Astrocyte of the cerebellum (primary cell): ENCODE measurements at regions not wholly inside any gene's neighbourhood (a gene's known extent, or its start where the extent isn't known, plus 50 kb on each side); places are given as distances from the start of the nearest gene placed in this dataset.

ENCODE experiments used
- DNase-seq: peaks from one replicate; pipeline ENCODE4 v3.0.0-alpha.2; 2011; ENCODE audit warnings: low read depth
- H3K4me3 ChIP-seq: 2 replicates; pipeline ENCODE4 v1.5.1; 2011; ENCODE audit warnings: mild to moderate bottlenecking, low read depth, low read length, moderate library complexity
- in situ Hi-C: cut with HindIII; loops from 2 replicates; pipeline ENCODE4 v1.10.0; 2017; ENCODE audit warnings: low sequenced_read_pairs
- TF ChIP-seq, protein P1 (sequence below): IDR thresholded peaks from 2 replicates; pipeline ENCODE4 v1.5.1; 2012; ENCODE audit warnings: low read length, low read depth, moderate library complexity, mild to moderate bottlenecking; ENCODE audit errors: missing control alignments

DNA sequence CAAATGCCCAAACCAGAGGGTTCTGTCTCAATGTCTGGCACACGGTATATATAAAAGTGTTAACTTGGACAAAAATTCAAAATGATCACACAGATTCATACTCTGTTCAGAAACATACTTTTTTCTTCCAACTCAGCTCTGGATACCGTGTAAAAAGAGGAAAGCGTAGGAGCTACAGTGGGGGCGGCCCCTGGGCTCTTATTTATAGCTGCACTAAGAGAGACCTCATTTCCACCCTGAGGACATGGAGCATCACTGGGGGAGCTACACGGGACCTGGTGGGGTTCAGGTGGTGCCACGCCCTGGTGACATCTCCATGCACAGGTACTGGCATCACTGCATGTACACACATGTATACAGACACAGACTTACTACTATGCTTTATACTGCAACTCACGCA is 185.9 kb upstream of the FOXQ1 start:
- in situ Hi-C loops: no loop called here

DNA sequence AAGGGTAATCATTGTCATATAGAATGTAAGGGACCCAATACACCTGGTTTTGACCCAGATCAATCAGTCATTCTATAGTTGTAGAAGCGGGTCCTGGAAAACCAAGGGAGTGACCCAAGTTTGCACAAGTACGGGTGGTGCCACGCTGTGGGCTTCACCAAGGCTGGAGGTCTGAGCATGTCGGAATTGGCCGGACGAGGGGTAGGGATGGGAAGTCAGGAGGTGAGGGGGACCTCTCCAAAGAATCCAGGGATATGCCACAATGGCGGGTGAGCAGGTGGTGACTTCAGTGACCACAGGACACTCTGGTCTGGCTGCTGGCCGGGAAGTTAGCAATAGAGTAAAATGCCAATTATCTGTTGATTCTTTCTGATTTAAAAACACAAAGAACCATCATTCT is 186.6 kb upstream of the FOXQ1 start:
- in situ Hi-C loops: no loop called here
- H3K4me3 ChIP-seq: no peak overlapping the region

More for the DNA sequence above, 185.9 kb upstream of the FOXQ1 start:
- TF ChIP-seq, protein P1, sequence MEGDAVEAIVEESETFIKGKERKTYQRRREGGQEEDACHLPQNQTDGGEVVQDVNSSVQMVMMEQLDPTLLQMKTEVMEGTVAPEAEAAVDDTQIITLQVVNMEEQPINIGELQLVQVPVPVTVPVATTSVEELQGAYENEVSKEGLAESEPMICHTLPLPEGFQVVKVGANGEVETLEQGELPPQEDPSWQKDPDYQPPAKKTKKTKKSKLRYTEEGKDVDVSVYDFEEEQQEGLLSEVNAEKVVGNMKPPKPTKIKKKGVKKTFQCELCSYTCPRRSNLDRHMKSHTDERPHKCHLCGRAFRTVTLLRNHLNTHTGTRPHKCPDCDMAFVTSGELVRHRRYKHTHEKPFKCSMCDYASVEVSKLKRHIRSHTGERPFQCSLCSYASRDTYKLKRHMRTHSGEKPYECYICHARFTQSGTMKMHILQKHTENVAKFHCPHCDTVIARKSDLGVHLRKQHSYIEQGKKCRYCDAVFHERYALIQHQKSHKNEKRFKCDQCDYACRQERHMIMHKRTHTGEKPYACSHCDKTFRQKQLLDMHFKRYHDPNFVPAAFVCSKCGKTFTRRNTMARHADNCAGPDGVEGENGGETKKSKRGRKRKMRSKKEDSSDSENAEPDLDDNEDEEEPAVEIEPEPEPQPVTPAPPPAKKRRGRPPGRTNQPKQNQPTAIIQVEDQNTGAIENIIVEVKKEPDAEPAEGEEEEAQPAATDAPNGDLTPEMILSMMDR: no peak
- H3K4me3 ChIP-seq: no peak overlapping the region
- no peak for DNase-seq

DNA sequence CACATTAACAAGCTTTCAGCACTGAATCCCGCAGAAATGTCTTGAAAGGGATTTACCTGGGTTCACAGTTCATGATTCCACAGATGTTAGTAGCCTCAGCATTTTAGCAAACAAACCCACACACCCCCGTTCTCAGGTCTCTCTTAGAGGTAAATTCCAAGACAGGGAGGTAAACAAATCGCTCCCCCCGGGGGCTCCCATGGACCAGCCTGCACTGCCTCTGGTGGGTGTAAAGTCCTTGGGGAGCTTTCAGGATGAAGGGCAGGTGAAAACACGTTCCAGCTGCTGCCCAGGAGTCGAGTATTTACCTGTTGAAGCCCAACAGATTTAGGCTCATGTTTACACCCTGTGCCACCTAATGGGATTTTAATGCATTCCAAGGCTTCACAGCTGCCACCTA is 187.0 kb upstream of the FOXQ1 start:
- TF ChIP-seq, protein P1: no peak
- no peak for DNase-seq
- in situ Hi-C loops: loop anchor here (5.0 kb wide), 2 partner anchors 58 to 82 kb away; no protein-coding TSS in a partner anchor
- H3K4me3 ChIP-seq: no peak overlapping the region

More for the DNA sequence above, 186.6 kb upstream of the FOXQ1 start:
- TF ChIP-seq, protein P1: no peak
- no peak for DNase-seq

DNA sequence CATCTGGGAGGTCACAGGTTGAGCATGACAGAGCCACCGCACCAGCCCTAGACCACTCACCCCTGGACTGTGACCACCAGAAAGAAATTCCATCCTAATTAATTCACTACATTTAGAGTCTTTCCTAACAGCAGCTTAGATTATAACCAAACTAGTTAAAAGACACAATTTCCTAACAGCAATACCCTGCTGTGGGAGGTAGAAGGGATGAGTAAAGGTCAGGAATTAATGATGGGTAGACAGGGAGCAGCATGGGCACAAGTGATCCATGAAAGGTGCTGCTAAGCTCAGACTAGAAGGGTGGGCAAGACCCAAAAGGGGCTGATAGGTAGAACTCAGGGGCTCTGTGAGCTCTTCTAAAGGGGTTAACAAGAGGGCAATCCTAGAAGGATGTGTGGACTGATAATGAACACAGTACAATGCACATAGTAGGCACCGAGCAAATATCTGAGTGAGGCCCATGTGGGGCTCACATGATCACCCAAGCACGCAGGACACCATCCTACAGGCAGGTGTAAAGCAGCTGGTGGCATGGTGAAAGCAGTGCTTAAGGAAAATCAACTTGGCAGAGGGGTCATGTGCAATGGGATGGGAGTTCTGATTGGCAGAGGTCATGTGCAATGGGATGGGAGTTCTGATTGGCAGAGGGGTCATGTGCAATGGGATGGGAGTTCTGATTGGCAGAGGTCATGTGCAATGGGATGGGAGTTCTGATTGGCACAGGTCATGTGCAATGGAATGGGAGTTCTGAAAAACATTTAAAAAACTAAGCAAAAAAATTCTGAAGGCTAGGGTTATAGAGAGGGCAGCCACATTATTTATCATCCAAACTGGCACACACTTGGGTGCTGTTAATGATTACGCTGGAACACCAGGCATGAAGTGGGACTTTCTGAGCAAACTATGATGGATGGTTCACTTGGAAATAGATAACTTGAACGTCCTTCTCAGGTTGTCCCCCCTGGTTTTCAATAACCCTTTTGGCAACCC is 188.2 kb upstream of the FOXQ1 start:
- no peak overlapping the region for H3K4me3 ChIP-seq
- TF ChIP-seq, protein P1: no peak
- in situ Hi-C loops: loop anchor here (5.0 kb wide), 2 partner anchors 56 to 84 kb away; no protein-coding TSS in a partner anchor
- DNase-seq: no peak

DNA sequence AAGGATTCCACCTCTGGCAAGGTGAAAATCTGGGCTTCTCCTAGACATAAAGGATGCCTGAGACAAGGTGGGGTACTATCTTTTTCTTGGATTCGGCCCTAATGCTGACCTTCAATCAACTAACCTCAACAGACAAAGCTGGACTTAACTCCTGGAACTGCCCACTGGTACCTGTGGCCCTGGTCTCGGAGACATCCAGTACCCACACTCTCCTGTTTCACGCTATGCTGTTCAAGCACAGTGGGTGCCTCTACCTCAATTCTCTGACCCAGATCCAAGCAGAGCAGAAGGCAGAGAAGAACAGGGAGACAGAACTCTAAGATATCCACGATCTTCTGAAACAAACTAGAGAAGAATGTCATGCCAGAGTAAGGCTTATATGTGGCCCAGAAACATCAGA is 189.8 kb upstream of the FOXQ1 start:
- TF ChIP-seq, protein P1: no peak
- DNase-seq: no peak
- H3K4me3 ChIP-seq: no peak overlapping the region
- in situ Hi-C loops: loop anchor here (5.0 kb wide), 2 partner anchors 55 to 85 kb away; no protein-coding TSS in a partner anchor

DNA sequence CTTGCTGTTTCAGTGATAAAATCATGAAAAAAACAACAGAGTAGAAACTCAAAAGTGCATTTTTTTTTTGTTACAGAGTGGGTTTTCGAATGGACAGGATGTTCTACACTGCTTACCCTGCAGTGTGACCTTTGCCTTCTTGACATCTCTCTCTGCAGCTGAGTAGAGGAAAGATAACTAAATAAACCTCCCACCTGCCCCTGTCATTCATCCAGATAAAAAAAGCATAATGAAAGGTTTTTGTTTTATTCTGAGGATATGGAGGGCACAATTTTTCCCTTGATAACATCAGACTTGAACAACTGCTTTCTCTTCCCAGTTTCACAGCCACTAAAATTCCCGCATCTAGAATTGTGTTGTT is 193.6 kb upstream of the FOXQ1 start:
- TF ChIP-seq, protein P1: no peak
- DNase-seq: no peak
- in situ Hi-C loops: no loop called here
- H3K4me3 ChIP-seq: no peak overlapping the region
